C4-2B (cell line): ENCODE measurements at regions not wholly inside any gene's neighbourhood (a gene's known extent, or its start where the extent isn't known, plus 50 kb on each side); places are given as distances from the start of the nearest gene placed in this dataset.

Source experiments
- CTCF ChIP-seq: fragments of 450-650 bp; conservative IDR thresholded peaks from 2 replicates; pipeline ENCODE4 v1.5.1; 2017; ENCODE audit warnings: mild to moderate bottlenecking
- ZFX ChIP-seq: fragments of 450-650 bp; IDR thresholded peaks from 2 replicates; pipeline ENCODE4 v1.6.1; 2017

DNA sequence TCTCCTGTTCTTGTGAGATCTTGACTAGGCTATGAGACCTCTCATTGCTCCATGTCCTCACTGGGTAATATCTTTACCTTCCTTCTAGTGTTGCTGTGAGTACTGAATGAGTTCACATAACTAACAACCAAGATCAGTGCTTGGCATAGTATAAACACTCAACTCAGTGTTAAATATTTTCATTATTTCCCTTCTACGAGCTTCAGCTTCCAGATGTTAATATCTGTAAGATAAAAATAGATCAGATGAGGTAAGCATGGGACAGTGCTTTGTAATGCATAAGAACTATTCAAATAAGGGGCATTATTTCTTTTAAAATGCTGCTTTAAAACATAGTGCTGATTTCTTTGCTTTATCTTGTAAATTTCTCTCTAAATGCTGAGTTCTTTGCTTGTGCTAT is 130.8 kb downstream of the DIPK2A start:
- TF ChIP-seq CTCF (no peak), ZFX (no peak)
